Stomach (tissue), 8 donors: ENCODE measurements at regions not wholly inside any gene's neighbourhood (a gene's known extent, or its start where the extent isn't known, plus 50 kb on each side); places are given as distances from the start of the nearest gene placed in this dataset.

ENCODE experiments used
- DNase-seq, 2 donors: peaks; one replicate each; pipeline versions ENCODE4 v3.0.0 to v3.0.0-alpha.2; 2013 to 2019
- H3K27ac ChIP-seq, 5 donors: fragments of 200-600 bp in 4 of 5; sonication (generic) in 4 of 5; one replicate each; pipeline ENCODE4 v1.5.1; 2013 to 2019; ENCODE audit warnings: mild to moderate bottlenecking in 1 of 5, moderate library complexity in 1 of 5
- H3K27me3 ChIP-seq, 3 donors: fragments of 200-600 bp; sonication (generic); one replicate each; pipeline ENCODE4 v1.5.1; 2017 to 2019; ENCODE audit warnings: mixed run types in 1 of 3
- H3K36me3 ChIP-seq, 4 donors: fragments of 200-600 bp; sonication (generic); 1 replicate in 3 of 4; 2 replicates in 1 of 4; pipeline ENCODE4 v1.5.1; 2016 to 2019
- H3K4me1 ChIP-seq, 4 donors: fragments of 200-600 bp; sonication (generic); one replicate each; pipeline ENCODE4 v1.5.1; 2016 to 2019
- H3K4me3 ChIP-seq, 4 donors: fragments of 200-600 bp; sonication (generic) in 3 of 4; one replicate each; pipeline ENCODE4 v1.5.1; 2016 to 2019; ENCODE audit warnings: mild to moderate bottlenecking in 1 of 4
- H3K9me3 ChIP-seq, 4 donors: fragments of 200-600 bp; sonication (generic); one replicate each; pipeline ENCODE4 v1.5.1; 2016 to 2019
- EP300 ChIP-seq: sonication (generic); formaldehyde crosslinking; IDR thresholded peaks from one replicate; pipeline ENCODE4 v1.6.1; 2017; ENCODE audit warnings: antibody characterized with exemption
- POLR2A ChIP-seq, 4 donors: fragments of 450-650 bp; IDR thresholded peaks; one replicate each; pipeline ENCODE4 v1.6.1; 2016; ENCODE audit warnings: antibody characterized with exemption in 4 of 4, control low read depth in 2 of 4, mild to moderate bottlenecking in 1 of 4, moderate library complexity in 1 of 4
- POLR2AphosphoS5 ChIP-seq, 3 donors: sonication (generic); formaldehyde crosslinking; IDR thresholded peaks; one replicate each; pipeline ENCODE4 v1.6.1; 2016; ENCODE audit warnings: antibody characterized with exemption in 3 of 3
- WGBS, 5 donors: extraction: QIAGEN DNeasy Blood & Tissue Kit in 3 of 5; methylation state at CpG; one replicate each; pipeline versions ENCODE4 v1.1.5 to v1.1.7; 2013 to 2018; 5-methylcytosine and 5-hydroxymethylcytosine counted together
- intact Hi-C: fragments of 100-400 bp; cut with DNase I; formaldehyde crosslinking; loops from one replicate; pipeline ENCODE4 v1.15.1; 2023; ENCODE audit warnings: low total_unique reads
- TF ChIP-seq, protein P1 (sequence below), 7 experiments: fragments of 450-650 bp in 4 of 7; fragments of 200-600 bp in 3 of 7; sonication (generic) in 3 of 7; IDR thresholded peaks; one replicate each; pipeline ENCODE4 v1.5.1; 2016 to 2019; ENCODE audit warnings: antibody characterized with exemption in 7 of 7, control low read depth in 2 of 7, mild to moderate bottlenecking in 1 of 7
- donor health status: healthy with polysubstance abuse.
- donor health status: Bipolar disorder and iron deficiency.
- donor health status: healthy.

DNA sequence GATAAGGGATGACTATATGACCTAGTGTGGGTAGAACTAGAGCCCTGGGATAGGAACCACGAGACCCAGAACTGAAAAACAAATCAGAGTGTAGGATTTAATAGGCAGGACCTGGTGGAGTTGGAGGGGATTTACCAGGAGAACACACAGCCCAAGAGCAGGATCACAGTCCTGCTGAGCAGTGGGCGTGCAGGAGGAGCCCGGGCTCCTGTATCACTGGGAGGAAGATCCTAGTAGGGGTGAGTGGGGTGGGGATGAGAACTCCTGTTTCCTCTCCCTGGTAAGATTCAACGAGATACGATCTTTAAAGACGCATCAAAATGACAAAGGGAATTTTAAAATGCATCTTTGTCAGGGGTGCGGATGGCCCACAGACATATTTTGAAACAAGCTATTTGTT is 220.1 kb downstream of the GALC start:
- Histone ChIP-seq H3K4me3 (no peak overlapping the region), H3K27me3 (no peaks in the 10 kb centered on the region), H3K36me3 (no peaks in the 10 kb centered on the region), H3K9me3 (peaks cover 0 to 25% (median 3%) of the 10 kb centered on the region in 4 donors), H3K4me1 (no peaks in the 10 kb centered on the region), H3K27ac (no peak overlapping the region)
- DNase-seq = no peak
- no peak for TF ChIP-seq EP300
- no peak for TF ChIP-seq POLR2AphosphoS5 (IDR thresholded peaks at IDR 0.05)
- TF ChIP-seq POLR2A (IDR thresholded peaks at IDR 0.05) = no peak
- WGBS, 5 donors = 72 to 81% (median 72%) methylated on average over 7 of the region's 7 CpGs
- intact Hi-C loops = no loop called here

DNA sequence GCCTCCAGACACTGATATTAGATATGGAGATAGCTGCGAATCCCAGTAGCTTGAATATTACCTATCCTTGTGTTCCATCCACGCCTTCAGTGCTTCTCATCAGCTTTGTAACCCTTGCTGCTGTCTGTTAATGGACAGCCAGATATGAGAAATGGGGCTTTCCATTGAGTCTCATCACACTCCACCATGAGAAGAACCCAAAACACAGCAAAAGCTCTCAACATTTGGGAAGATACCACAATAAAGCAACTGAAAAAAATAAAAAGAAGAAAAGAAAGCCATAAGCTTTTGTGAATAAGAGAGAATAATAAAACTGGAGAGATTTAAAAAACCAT is 225.4 kb downstream of the GALC start:
- 70 to 87% (median 85%) methylated on average over 2 of the region's 2 CpGs for WGBS, 5 donors
- intact Hi-C loops = no loop called here
- no peak overlapping the region for H3K27ac ChIP-seq
- no peak for DNase-seq
- TF ChIP-seq EP300 (no peak), POLR2A (IDR thresholded peaks at IDR 0.05) (no peak), POLR2AphosphoS5 (IDR thresholded peaks at IDR 0.05) (no peak)
- TF ChIP-seq, protein P1, sequence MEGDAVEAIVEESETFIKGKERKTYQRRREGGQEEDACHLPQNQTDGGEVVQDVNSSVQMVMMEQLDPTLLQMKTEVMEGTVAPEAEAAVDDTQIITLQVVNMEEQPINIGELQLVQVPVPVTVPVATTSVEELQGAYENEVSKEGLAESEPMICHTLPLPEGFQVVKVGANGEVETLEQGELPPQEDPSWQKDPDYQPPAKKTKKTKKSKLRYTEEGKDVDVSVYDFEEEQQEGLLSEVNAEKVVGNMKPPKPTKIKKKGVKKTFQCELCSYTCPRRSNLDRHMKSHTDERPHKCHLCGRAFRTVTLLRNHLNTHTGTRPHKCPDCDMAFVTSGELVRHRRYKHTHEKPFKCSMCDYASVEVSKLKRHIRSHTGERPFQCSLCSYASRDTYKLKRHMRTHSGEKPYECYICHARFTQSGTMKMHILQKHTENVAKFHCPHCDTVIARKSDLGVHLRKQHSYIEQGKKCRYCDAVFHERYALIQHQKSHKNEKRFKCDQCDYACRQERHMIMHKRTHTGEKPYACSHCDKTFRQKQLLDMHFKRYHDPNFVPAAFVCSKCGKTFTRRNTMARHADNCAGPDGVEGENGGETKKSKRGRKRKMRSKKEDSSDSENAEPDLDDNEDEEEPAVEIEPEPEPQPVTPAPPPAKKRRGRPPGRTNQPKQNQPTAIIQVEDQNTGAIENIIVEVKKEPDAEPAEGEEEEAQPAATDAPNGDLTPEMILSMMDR (IDR thresholded peaks at IDR 0.05) = no peak
- no peak overlapping the region for H3K4me3 ChIP-seq
- peaks cover 0 to 19% (median 4%) of the 10 kb centered on the region in 4 donors for H3K9me3 ChIP-seq
- H3K4me1 ChIP-seq = no peaks in the 10 kb centered on the region
- no peaks in the 10 kb centered on the region for H3K27me3 ChIP-seq
- no peaks in the 10 kb centered on the region for H3K36me3 ChIP-seq

DNA sequence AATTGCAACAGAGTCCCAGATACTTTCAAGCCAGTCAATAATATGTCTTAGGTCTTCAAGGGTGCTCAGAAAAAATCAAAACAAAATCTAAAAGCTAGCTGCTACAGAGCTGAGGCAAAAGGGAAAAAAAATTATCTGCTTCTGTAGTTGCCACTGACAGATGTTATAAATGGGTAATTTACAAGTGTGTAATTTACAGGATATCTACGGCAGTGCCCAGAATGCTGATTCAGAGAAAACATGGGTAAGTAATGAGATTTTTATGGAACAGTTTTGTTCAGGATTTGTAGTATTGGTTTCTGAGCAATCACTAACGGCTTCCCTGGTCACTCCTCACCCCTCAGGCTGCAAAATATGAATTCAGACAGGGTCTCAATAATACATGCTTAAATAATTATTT is 234.1 kb downstream of the GALC start:
- no peaks in the 10 kb centered on the region for H3K36me3 ChIP-seq
- no peaks in the 10 kb centered on the region for H3K27me3 ChIP-seq
- H3K9me3 ChIP-seq = peaks cover 0 to 16% (median 15%) of the 10 kb centered on the region in 4 donors
- no peak overlapping the region for H3K27ac ChIP-seq
- intact Hi-C loops = no loop called here
- DNase-seq = peak in 1 of 2 donors; percentile 16
- no peaks in the 10 kb centered on the region for H3K4me1 ChIP-seq
- WGBS, 5 donors = 32 to 41% (median 36%) methylated on average over 2 of the region's 2 CpGs
- no peak for TF ChIP-seq POLR2A (IDR thresholded peaks at IDR 0.05)
- no peak for TF ChIP-seq EP300
- TF ChIP-seq, protein P1 (IDR thresholded peaks at IDR 0.05) = no peak
- no peak for TF ChIP-seq POLR2AphosphoS5 (IDR thresholded peaks at IDR 0.05)
- H3K4me3 ChIP-seq = no peak overlapping the region

DNA sequence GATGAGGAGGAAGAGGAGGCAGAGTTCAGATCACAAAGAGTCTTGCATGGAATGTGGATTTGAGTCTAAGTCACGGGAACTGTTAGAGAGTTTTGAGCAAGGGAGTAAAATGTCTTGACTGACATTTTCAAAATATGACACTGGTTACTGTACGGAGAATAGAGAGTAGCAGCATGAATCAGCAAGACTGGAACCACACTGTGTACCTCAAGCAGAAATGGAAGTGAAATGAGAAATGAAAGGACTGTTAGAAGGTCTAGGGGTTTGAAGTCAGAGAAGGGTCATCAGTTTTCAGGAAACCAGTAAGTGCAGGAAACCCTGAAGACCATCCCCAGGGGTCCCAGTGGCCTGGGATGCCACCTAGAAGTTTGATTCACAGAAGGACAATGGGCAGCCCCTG is 236.3 kb downstream of the GALC start:
- 73 to 93% (median 75%) methylated on average over 2 of the region's 2 CpGs for WGBS, 5 donors
- Histone ChIP-seq H3K27me3 (no peaks in the 10 kb centered on the region), H3K4me3 (no peak overlapping the region), H3K36me3 (no peaks in the 10 kb centered on the region), H3K27ac (no peak overlapping the region), H3K9me3 (peaks cover 0 to 9% (median 3%) of the 10 kb centered on the region in 4 donors), H3K4me1 (no peaks in the 10 kb centered on the region)
- TF ChIP-seq EP300 (no peak), POLR2A (IDR thresholded peaks at IDR 0.05) (no peak), POLR2AphosphoS5 (IDR thresholded peaks at IDR 0.05) (no peak)
- TF ChIP-seq, protein P1 (IDR thresholded peaks at IDR 0.05) = no peak
- intact Hi-C loops = no loop called here
- no peak for DNase-seq

DNA sequence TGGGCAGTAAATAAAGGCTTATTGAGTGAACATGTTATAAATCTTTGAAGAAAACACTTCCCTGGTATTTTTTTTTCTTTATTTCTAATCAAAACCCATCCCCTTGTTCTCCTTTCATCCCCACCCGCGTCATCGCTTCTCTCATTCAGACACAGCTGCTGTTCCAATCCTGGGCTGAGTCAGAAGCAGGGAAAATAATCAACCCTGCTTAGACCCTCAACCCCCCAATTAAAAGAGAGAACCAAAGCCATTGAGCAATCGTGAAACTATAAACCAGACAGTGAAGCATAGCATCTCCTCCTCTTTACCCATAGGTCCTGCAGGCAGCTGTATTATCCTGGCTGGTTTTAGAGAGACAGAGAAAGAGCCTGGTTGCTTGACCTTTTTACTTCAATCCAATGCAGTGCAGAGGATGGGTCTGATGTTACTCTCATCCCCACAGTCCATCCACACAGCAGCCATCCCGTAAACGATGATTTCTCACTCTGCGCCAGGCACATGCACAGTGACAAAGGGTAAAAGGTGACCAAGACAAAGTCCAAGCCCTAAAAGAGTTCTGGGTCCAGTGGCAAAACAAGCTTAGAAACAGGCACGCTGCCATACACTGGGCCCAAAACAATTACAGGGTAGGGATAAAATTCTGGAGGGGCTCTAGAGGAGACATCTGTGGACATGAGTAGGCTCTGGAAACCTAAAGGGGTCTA is 238.3 kb downstream of the GALC start:
- Histone ChIP-seq H3K4me1 (no peaks in the 10 kb centered on the region), H3K27ac (no peak overlapping the region), H3K4me3 (no peak overlapping the region), H3K9me3 (no peaks in the 10 kb centered on the region), H3K36me3 (no peaks in the 10 kb centered on the region), H3K27me3 (no peaks in the 10 kb centered on the region)
- TF ChIP-seq POLR2A (IDR thresholded peaks at IDR 0.05) = no peak
- TF ChIP-seq, protein P1 (IDR thresholded peaks at IDR 0.05) = no peak
- no peak for TF ChIP-seq EP300
- no peak for TF ChIP-seq POLR2AphosphoS5 (IDR thresholded peaks at IDR 0.05)
- intact Hi-C loops = no loop called here
- DNase-seq = peak in 1 of 2 donors; percentile 12
- 82 to 87% (median 85%) methylated on average over 8 of the region's 8 CpGs for WGBS, 5 donors
